Keratinocyte (primary cell): ENCODE measurements at regions not wholly inside any gene's neighbourhood (a gene's known extent, or its start where the extent isn't known, plus 50 kb on each side); places are given as distances from the start of the nearest gene placed in this dataset.

ENCODE experiments used
- EZH2 ChIP-seq: IDR thresholded peaks from one replicate; pipeline ENCODE4 v1.6.1; 2012; ENCODE audit warnings: inconsistent platforms, mild to moderate bottlenecking, low read length, moderate library complexity
- TF ChIP-seq, protein P1 (sequence below), 3 experiments: IDR thresholded peaks in 1 of 3; conservative IDR thresholded peaks in 1 of 3; optimal IDR thresholded peaks in 1 of 3; 2 replicates in 2 of 3; 3 replicates in 1 of 3; pipeline versions ENCODE3 to v1.5.1; 2011; ENCODE audit warnings: low read length in 3 of 3, mild to moderate bottlenecking in 3 of 3, moderate library complexity in 2 of 3, control low read depth in 1 of 3, inconsistent platforms in 1 of 3; ENCODE audit not compliant: insufficient read depth in 2 of 3; ENCODE audit errors: extremely low read depth in 1 of 3

DNA sequence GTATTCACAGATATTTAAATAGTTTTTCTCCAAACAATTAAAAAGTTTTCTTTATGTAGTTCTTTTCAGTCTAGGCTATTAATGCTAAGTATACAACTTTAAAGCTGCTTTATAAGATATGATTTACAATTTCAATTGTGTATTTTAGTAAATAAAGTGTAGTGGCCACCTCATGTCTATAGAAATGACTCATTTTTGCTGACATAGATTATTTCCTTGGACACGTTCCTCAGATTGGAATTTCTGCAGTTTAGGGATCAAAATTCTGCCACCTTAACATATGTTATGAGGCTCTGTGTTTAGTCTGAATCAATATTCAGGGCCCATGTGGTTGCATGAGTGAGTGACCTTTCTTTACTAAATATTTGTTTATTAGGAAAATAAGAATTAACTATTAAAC, 750.2 kb downstream of the IRX1 start:
- no peak for TF ChIP-seq EZH2
- TF ChIP-seq, protein P1, sequence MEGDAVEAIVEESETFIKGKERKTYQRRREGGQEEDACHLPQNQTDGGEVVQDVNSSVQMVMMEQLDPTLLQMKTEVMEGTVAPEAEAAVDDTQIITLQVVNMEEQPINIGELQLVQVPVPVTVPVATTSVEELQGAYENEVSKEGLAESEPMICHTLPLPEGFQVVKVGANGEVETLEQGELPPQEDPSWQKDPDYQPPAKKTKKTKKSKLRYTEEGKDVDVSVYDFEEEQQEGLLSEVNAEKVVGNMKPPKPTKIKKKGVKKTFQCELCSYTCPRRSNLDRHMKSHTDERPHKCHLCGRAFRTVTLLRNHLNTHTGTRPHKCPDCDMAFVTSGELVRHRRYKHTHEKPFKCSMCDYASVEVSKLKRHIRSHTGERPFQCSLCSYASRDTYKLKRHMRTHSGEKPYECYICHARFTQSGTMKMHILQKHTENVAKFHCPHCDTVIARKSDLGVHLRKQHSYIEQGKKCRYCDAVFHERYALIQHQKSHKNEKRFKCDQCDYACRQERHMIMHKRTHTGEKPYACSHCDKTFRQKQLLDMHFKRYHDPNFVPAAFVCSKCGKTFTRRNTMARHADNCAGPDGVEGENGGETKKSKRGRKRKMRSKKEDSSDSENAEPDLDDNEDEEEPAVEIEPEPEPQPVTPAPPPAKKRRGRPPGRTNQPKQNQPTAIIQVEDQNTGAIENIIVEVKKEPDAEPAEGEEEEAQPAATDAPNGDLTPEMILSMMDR (optimal IDR thresholded peaks at IDR 0.05 in 1 of 3, IDR thresholded peaks at IDR 0.05 in 1 of 3, conservative IDR thresholded peaks at IDR 0.05 in 1 of 3; ENCODE audit: extremely low read depth in 1 of 3, insufficient read depth in 2 of 3, low read length in 3 of 3) = no peak
